Type B pancreatic cell (in vitro differentiated cells): ENCODE measurements at regions not wholly inside any gene's neighbourhood (a gene's known extent, or its start where the extent isn't known, plus 50 kb on each side); places are given as distances from the start of the nearest gene placed in this dataset.

ENCODE experiments used
- DNase-seq: peaks from one replicate; pipeline ENCODE4 v3.0.0; 2021; ENCODE audit warnings: mixed read lengths; ENCODE audit not compliant: unreplicated experiment; ENCODE audit errors: extremely low spot score
- H3K27ac Mint-ChIP-seq: 2 replicates; pipeline ENCODE4 v1.8.0; 2021; ENCODE audit warnings: mild to moderate bottlenecking, mixed read lengths
- H3K27me3 Mint-ChIP-seq: 2 replicates; pipeline ENCODE4 v1.8.0; 2021; ENCODE audit warnings: mixed read lengths
- H3K36me3 Mint-ChIP-seq: 2 replicates; pipeline ENCODE4 v1.8.0; 2021; ENCODE audit warnings: mixed read lengths
- H3K4me1 Mint-ChIP-seq: one replicate; pipeline ENCODE4 v1.8.0; 2021; ENCODE audit warnings: mixed read lengths; ENCODE audit not compliant: unreplicated experiment
- H3K4me3 Mint-ChIP-seq: 2 replicates; pipeline ENCODE4 v1.8.0; 2021; ENCODE audit warnings: mild to moderate bottlenecking, mixed read lengths
- H3K9me3 Mint-ChIP-seq: 2 replicates; pipeline ENCODE4 v1.8.0; 2021; ENCODE audit warnings: mixed read lengths
- TF ChIP-seq, protein P1 (sequence below): fragments of 200-600 bp; sonication (generic); conservative IDR thresholded peaks from 2 replicates; pipeline ENCODE4 v1.5.0; 2021; ENCODE audit warnings: antibody characterized with exemption, mild to moderate bottlenecking

GRCh38 chr13:70604448-70604847 lies 496.2 kb upstream of the KLHL1 start:
- no peaks in the 10 kb centered on the region for H3K36me3 Mint-ChIP-seq

DNA sequence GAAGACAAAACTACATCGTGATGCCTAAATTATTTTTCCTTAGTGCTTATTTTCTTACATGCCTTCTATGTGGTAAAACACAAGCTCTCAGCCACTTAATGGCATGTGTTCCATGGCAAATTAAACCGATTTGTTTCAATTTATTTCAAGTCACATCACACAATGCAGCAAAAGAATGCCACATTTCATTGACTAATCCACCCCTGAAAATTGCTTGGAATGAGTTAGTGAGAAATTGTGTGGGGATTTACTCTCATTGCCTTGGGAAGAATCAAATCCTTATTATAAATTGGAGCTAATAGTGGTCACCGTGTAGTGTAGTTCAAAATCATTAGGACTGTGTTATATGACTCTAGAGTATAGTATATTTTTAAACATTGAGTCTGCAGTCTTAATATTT lies 485.5 kb upstream of the KLHL1 start:
- H3K4me1 Mint-ChIP-seq, result no peaks in the 10 kb centered on the region
- H3K4me3 Mint-ChIP-seq, result no peak overlapping the region
- no peaks in the 10 kb centered on the region for H3K9me3 Mint-ChIP-seq
- TF ChIP-seq, protein P1, sequence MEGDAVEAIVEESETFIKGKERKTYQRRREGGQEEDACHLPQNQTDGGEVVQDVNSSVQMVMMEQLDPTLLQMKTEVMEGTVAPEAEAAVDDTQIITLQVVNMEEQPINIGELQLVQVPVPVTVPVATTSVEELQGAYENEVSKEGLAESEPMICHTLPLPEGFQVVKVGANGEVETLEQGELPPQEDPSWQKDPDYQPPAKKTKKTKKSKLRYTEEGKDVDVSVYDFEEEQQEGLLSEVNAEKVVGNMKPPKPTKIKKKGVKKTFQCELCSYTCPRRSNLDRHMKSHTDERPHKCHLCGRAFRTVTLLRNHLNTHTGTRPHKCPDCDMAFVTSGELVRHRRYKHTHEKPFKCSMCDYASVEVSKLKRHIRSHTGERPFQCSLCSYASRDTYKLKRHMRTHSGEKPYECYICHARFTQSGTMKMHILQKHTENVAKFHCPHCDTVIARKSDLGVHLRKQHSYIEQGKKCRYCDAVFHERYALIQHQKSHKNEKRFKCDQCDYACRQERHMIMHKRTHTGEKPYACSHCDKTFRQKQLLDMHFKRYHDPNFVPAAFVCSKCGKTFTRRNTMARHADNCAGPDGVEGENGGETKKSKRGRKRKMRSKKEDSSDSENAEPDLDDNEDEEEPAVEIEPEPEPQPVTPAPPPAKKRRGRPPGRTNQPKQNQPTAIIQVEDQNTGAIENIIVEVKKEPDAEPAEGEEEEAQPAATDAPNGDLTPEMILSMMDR, result no peak
- H3K27me3 Mint-ChIP-seq, result no peaks in the 10 kb centered on the region
- DNase-seq, result no peak
- no peak overlapping the region for H3K27ac Mint-ChIP-seq
- no peaks in the 10 kb centered on the region for H3K36me3 Mint-ChIP-seq

More at GRCh38 chr13:70604448-70604847, 496.2 kb upstream of the KLHL1 start:
- Mint-ChIP-seq H3K4me1 (peaks cover 12% of the 10 kb centered on the region), H3K4me3 (no peak overlapping the region), H3K27ac (no peak overlapping the region), H3K9me3 (peaks cover 4% of the 10 kb centered on the region), H3K27me3 (no peaks in the 10 kb centered on the region)
- no peak for DNase-seq
- TF ChIP-seq, protein P1, result no peak

- Mint-ChIP-seq H3K4me1 (no peaks in the 10 kb centered on the region), H3K36me3 (no peaks in the 10 kb centered on the region), H3K27me3 (no peaks in the 10 kb centered on the region), H3K27ac (no peak overlapping the region), H3K9me3 (no peaks in the 10 kb centered on the region), H3K4me3 (no peak overlapping the region)
- no peak for DNase-seq
- TF ChIP-seq, protein P1, result no peak
Observed at GRCh38 chr13:70585109-70585508, 476.9 kb upstream of the KLHL1 start.

DNA sequence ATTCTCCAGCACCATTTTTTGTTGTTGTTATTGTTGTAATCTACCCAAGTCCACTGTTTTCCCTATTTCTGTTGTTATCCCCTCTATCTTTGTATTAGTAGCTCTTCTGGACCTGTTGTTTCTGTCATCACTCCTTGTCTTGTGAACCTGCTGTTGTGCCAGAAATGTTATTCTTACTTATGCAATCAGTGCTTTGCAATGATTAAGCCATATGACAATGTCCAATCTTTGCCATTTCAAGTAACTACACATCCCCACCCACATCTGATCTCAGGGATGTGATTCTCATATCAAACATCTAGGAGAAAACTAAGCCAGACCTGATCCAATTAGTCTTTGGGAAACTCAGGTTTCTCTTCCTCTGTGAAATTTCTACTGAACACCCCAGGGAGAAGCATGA lies 472.6 kb upstream of the KLHL1 start:
- no peak for DNase-seq
- TF ChIP-seq, protein P1, result no peak
- Mint-ChIP-seq H3K36me3 (no peaks in the 10 kb centered on the region), H3K4me3 (no peak overlapping the region), H3K27ac (no peak overlapping the region), H3K4me1 (no peaks in the 10 kb centered on the region), H3K27me3 (no peaks in the 10 kb centered on the region), H3K9me3 (no peaks in the 10 kb centered on the region)

- Mint-ChIP-seq H3K36me3 (no peaks in the 10 kb centered on the region), H3K4me1 (no peaks in the 10 kb centered on the region), H3K9me3 (no peaks in the 10 kb centered on the region), H3K27ac (no peak overlapping the region), H3K27me3 (no peaks in the 10 kb centered on the region), H3K4me3 (no peak overlapping the region)
- TF ChIP-seq, protein P1, result no peak
- DNase-seq, result no peak
Observed at GRCh38 chr13:70579941-70580340, 471.7 kb upstream of the KLHL1 start.

DNA sequence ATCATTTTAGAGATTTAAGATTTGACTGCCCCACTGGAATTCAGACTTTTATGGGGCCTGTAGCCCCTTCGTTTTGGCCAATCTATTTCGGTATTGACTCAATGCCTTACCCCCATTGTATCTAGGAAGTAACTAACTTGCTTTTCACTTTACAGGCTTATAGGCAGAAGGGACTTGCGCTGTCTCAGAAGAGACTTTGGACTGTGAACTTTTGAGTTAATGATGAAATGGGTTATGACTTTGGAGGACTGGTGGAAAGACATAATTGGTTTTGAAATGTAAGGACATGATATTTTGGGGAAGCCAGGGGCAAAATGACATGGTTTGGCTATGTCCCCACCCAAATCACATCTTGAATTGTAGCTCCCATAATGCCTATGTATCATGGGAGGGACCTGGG lies 463.0 kb upstream of the KLHL1 start:
- H3K4me3 Mint-ChIP-seq, result no peak overlapping the region

More for the DNA sequence above, 463.0 kb upstream of the KLHL1 start:
- Mint-ChIP-seq H3K27ac (no peak overlapping the region), H3K36me3 (no peaks in the 10 kb centered on the region), H3K4me1 (no peaks in the 10 kb centered on the region), H3K9me3 (no peaks in the 10 kb centered on the region), H3K27me3 (no peaks in the 10 kb centered on the region)
- DNase-seq, result no peak
- TF ChIP-seq, protein P1, result no peak
